K562 (cell line): ENCODE measurements at regions not wholly inside any gene's neighbourhood (a gene's known extent, or its start where the extent isn't known, plus 50 kb on each side); places are given as distances from the start of the nearest gene placed in this dataset.

Experiments
- ATAC-seq: fragments of 200-7000 bp; cut with Tn5 transposase; 3 replicates; pipeline ENCODE4 v1.9.1; 2020; ENCODE audit warnings: moderate library complexity
- BruUV-seq: library from RNA; stranded (reverse); fragments of 400-500 nt; replicated peaks from 2 replicates; lab custom pipeline; 2021; lab: Mats Ljungman, UMichigan
- CTCF ChIA-PET: fragments of 300-600 bp; formaldehyde crosslinking; extraction: SDS; loops from one replicate; lab custom pipeline; 2021; ENCODE audit warnings: low intra/inter-chr PET ratio; lab: Yijun Ruan, JAX
- POLR2A ChIA-PET: fragments of 300-600, 350-650 bp; sonication (Branson Sonifier 250); formaldehyde crosslinking; extraction: SDS; loops from one replicate; lab custom pipeline; 2021; ENCODE audit warnings: antibody characterized with exemption, inconsistent platforms; lab: Yijun Ruan, JAX
- DNase-seq, 4 experiments: peaks; one replicate each; pipeline versions ENCODE4 v3.0.0 to v3.0.0-alpha.2; 2011 to 2018; ENCODE audit warnings: low spot score in 3 of 4, mixed read lengths in 3 of 4; ENCODE audit errors: extremely low read depth in 1 of 4
- FAIRE-seq: peaks from 2 replicates; lab custom pipeline; 2011; peaks lifted over from hg19 to GRCh38; lab: Jason Lieb, UNC
- H2AFZ ChIP-seq: 2 replicates; pipeline ENCODE4 v1.6.0; 2011; ENCODE audit warnings: low read depth, low read length, control low read depth, inconsistent platforms
- H3K27ac ChIP-seq: fragments of 200-600 bp; 3 replicates; pipeline ENCODE4 v1.8.0; 2011; ENCODE audit warnings: low read depth, mild to moderate bottlenecking, control low read depth, inconsistent platforms, low read length, moderate library complexity, mixed read lengths; ENCODE audit errors: extremely low read depth
- H3K27me3 ChIP-seq, 2 experiments: fragments of 300-600 bp in 1 of 2; 2 replicates in 1 of 2; 3 replicates in 1 of 2; pipeline versions ENCODE4 v1.6.0 to v1.8.0; 2011; ENCODE audit warnings: inconsistent platforms in 2 of 2, low read length in 2 of 2, mild to moderate bottlenecking in 1 of 2, mixed read lengths in 1 of 2, moderate library complexity in 1 of 2; ENCODE audit not compliant: control insufficient read depth in 2 of 2, insufficient read depth in 2 of 2
- H3K36me3 ChIP-seq: fragments of 300-600 bp; 3 replicates; pipeline ENCODE4 v1.8.0; 2011; ENCODE audit warnings: mild to moderate bottlenecking, low read length, inconsistent platforms; ENCODE audit not compliant: control insufficient read depth, insufficient read depth
- H3K4me1 ChIP-seq, 2 experiments: fragments of 200-600 bp in 1 of 2; replicated peaks in 1 of 2; 2 replicates in 1 of 2; 3 replicates in 1 of 2; pipeline versions ENCODE4 v1.5.1 to v1.8.0; 2011; ENCODE audit warnings: inconsistent platforms in 2 of 2, low read length in 2 of 2, mild to moderate bottlenecking in 1 of 2, mixed read lengths in 1 of 2, moderate library complexity in 1 of 2; ENCODE audit not compliant: control insufficient read depth in 2 of 2, insufficient read depth in 2 of 2
- H3K4me2 ChIP-seq: 2 replicates; pipeline ENCODE4 v1.6.1; 2011; ENCODE audit warnings: low read length, control low read depth, inconsistent platforms, mixed read lengths; ENCODE audit not compliant: insufficient read depth
- H3K4me3 ChIP-seq: fragments of 200-600 bp; sonication (generic), shearing (Covaris generic); 2 replicates; pipeline ENCODE4 v1.5.1; 2016; ENCODE audit warnings: control low read depth, inconsistent platforms
- H3K79me2 ChIP-seq: fragments of 200-600 bp; 3 replicates; pipeline ENCODE4 v1.8.0; 2011; ENCODE audit warnings: low read length, inconsistent platforms; ENCODE audit not compliant: control insufficient read depth, insufficient read depth
- H3K9ac ChIP-seq, 2 experiments: 2 replicates each; pipeline versions ENCODE4 v1.6.0 to v1.6.1; 2011; ENCODE audit warnings: low read depth in 2 of 2, low read length in 2 of 2, control low read depth in 1 of 2, inconsistent platforms in 1 of 2, mild to moderate bottlenecking in 1 of 2, mixed read lengths in 1 of 2; ENCODE audit not compliant: insufficient read depth in 1 of 2
- H3K9me1 ChIP-seq: one replicate; pipeline ENCODE4 v1.6.0; 2011; ENCODE audit warnings: inconsistent platforms, mild to moderate bottlenecking, low read length, moderate library complexity; ENCODE audit not compliant: control insufficient read depth, insufficient read depth
- H3K9me3 ChIP-seq: replicated peaks from 2 replicates; pipeline ENCODE4 v1.5.1; 2011; ENCODE audit warnings: low read depth, low read length, inconsistent platforms; ENCODE audit not compliant: control insufficient read depth, insufficient read depth
- H4K20me1 ChIP-seq: replicated peaks from 2 replicates; pipeline ENCODE4 v1.6.1; 2011; ENCODE audit warnings: low read length, inconsistent platforms, mixed read lengths; ENCODE audit not compliant: control insufficient read depth, insufficient read depth
- EP300 ChIP-seq: IDR thresholded peaks from 2 replicates; pipeline ENCODE4 v1.6.1; 2012; ENCODE audit warnings: low read length, improper control_type of control experiment
- HBP1 ChIP-seq: fragments of 450-650 bp; formaldehyde crosslinking; IDR thresholded peaks from 2 replicates; pipeline ENCODE4 v1.4.0; 2022; ENCODE audit warnings: missing genetic modification characterization
- IFI16 ChIP-seq: fragments of 250-450 bp; sonication (Bioruptor Pico); IDR thresholded peaks from 2 replicates; pipeline ENCODE4 v2.1.2; 2022; ENCODE audit warnings: mild to moderate bottlenecking, inconsistent platforms
- MCM5 ChIP-seq: fragments of 450-650 bp; IDR thresholded peaks from 2 replicates; pipeline ENCODE4 v1.6.1; 2016; ENCODE audit warnings: low read depth
- NELFE ChIP-seq: IDR thresholded peaks from 2 replicates; pipeline ENCODE4 v1.6.1; 2011; ENCODE audit warnings: mild to moderate bottlenecking; ENCODE audit not compliant: insufficient read depth, insufficient read length
- POLR3A ChIP-seq: IDR thresholded peaks from 2 replicates; pipeline ENCODE4 v1.6.1; 2011; ENCODE audit warnings: borderline replicate concordance, mild to moderate bottlenecking, moderate library complexity; ENCODE audit not compliant: insufficient read length, insufficient read depth; ENCODE audit errors: extremely low read depth
- SAFB ChIP-seq: fragments of 200-400 bp; formaldehyde crosslinking; IDR thresholded peaks from 2 replicates; pipeline ENCODE4 v1.6.1; 2017; ENCODE audit warnings: low read depth, low read length, borderline replicate concordance
- SETDB1 ChIP-seq: IDR thresholded peaks from one replicate; pipeline ENCODE4 v1.6.1; 2012; ENCODE audit warnings: low read length, control low read depth, inconsistent platforms
- XRCC3 ChIP-seq: fragments of 450-650 bp; IDR thresholded peaks from 2 replicates; pipeline ENCODE4 v1.6.1; 2017; ENCODE audit warnings: mild to moderate bottlenecking, moderate library complexity
- ZEB2 ChIP-seq: fragments of 450-650 bp; IDR thresholded peaks from 2 replicates; pipeline ENCODE4 v1.6.1; 2016
- ZKSCAN8 ChIP-seq: fragments of 200-800 bp; sonication (Bioruptor generic); IDR thresholded peaks from 2 replicates; pipeline ENCODE4 v1.6.1; 2016; ENCODE audit warnings: missing genetic modification characterization, missing compliant biosample characterization
- WGBS: fragments of 100-300 bp; shearing (Covaris generic); methylation state at CpG from one replicate; pipeline ENCODE4 v1.1.6; 2016; ENCODE audit warnings: low coverage, mixed read lengths; ENCODE audit not compliant: insufficient coverage; ENCODE audit errors: missing lambda C conversion rate; 5-methylcytosine and 5-hydroxymethylcytosine counted together
- in situ Hi-C: fragments of 300-500 bp; cut with MboI; formaldehyde crosslinking; loops from 4 replicates; pipeline ENCODE4 v1.15.0; 2018; ENCODE audit warnings: inconsistent platforms, mixed read lengths
- intact Hi-C: fragments of 100-400 bp; cut with micrococcal nuclease; formaldehyde crosslinking; loops from 2 replicates; pipeline ENCODE4 v1.14.2; 2022

GRCh38 chr22:49721211-49721763 lies 106.4 kb downstream of the BRD1 start:
- no peak overlapping the region for H3K27ac ChIP-seq
- DNase-seq (no peak), ATAC-seq (no peak), FAIRE-seq (no peak)
- no peak overlapping the region for H3K4me3 ChIP-seq
- no TSS peak for BruUV-seq
- H3K27me3 ChIP-seq: peaks cover 16 to 69% of the 10 kb centered on the region in 2 experiments; a peak in 4 of 5 replicates
- intact Hi-C loops: loop anchor here (10.0 kb wide), 1 partner anchor 676 kb away; no protein-coding TSS in a partner anchor
- H3K9me1 ChIP-seq: no peaks in the 10 kb centered on the region
- H3K4me2 ChIP-seq: no peak overlapping the region
- H4K20me1 ChIP-seq: no peaks in the 10 kb centered on the region; the same call in 1 of the 2 replicates
- H3K4me1 ChIP-seq: peaks cover 0 to 19% of the 10 kb centered on the region in 2 experiments; a peak in 2 of 5 replicates
- H3K79me2 ChIP-seq: no peaks in the 10 kb centered on the region
- no peak overlapping the region for H2AFZ ChIP-seq
- POLR2A ChIA-PET: no interaction called here
- no peak for TF ChIP-seq EP300
- no peak for TF ChIP-seq NELFE
- TF ChIP-seq SETDB1: no peak
- TF ChIP-seq ZEB2: no peak
- no peak for TF ChIP-seq MCM5
- no peak for TF ChIP-seq IFI16 (CRISPR knock-in tag)
- no peak for TF ChIP-seq ZKSCAN8 (CRISPR knock-in tag)
- no peak for TF ChIP-seq SAFB
- TF ChIP-seq XRCC3: no peak
- TF ChIP-seq HBP1 (CRISPR knock-in tag): no peak
- no peak for TF ChIP-seq POLR3A
- 0% methylated on average over 11 of the region's 15 CpGs for WGBS
- in situ Hi-C loops: no loop called here
- CTCF ChIA-PET: no interaction called here
- no peaks in the 10 kb centered on the region for H3K36me3 ChIP-seq
- no peaks in the 10 kb centered on the region; the same call in 1 of the 2 replicates for H3K9me3 ChIP-seq
- H3K9ac ChIP-seq: no peak overlapping the region
